ENCODE measurements at regions not wholly inside any gene's neighbourhood (a gene's known extent, or its start where the extent isn't known, plus 50 kb on each side); places are given as distances from the start of the nearest gene placed in this dataset.

- no peak for TF ChIP-seq CHD2 (IDR thresholded peaks at IDR 0.05; ENCODE audit: low read length, partially characterized antibody)
- no peak for TF ChIP-seq CTCF (IDR thresholded peaks at IDR 0.05)
- TF ChIP-seq RAD21 (conservative IDR thresholded peaks at IDR 0.05 in 1 of 2, IDR thresholded peaks at IDR 0.05 in 1 of 2), result no peak
- no peak for TF ChIP-seq POLR2A (IDR thresholded peaks at IDR 0.05; ENCODE audit: low read length)
- TF ChIP-seq EP300 (IDR thresholded peaks at IDR 0.05), result no peak
Observed at GRCh38 chr9:117800389-117800788, 96.2 kb downstream of the TLR4 start.

All from A549 (cell line).